ENCODE measurements at regions not wholly inside any gene's neighbourhood (a gene's known extent, or its start where the extent isn't known, plus 50 kb on each side); places are given as distances from the start of the nearest gene placed in this dataset.

DNA sequence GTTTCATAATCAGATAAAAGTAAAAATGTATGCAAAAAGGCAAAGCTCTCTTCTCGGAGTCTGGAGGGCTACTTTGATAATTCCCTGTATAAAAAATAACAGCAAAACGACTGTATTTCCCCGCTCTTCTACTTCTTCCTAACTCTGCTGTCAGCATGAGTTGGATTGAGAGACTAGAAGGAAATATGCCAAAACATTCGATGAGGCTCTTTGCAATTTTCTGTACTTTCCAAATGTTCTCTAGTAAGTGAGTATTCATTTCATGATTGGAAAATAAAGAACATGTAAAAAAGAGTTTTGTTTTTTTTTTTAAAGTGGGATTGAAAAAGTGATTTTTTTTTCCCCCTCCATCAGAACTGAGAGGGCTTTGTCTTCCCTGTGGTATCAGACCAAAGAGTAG, 677.5 kb downstream of the ACTL7B start:
- TF ChIP-seq, protein P1, sequence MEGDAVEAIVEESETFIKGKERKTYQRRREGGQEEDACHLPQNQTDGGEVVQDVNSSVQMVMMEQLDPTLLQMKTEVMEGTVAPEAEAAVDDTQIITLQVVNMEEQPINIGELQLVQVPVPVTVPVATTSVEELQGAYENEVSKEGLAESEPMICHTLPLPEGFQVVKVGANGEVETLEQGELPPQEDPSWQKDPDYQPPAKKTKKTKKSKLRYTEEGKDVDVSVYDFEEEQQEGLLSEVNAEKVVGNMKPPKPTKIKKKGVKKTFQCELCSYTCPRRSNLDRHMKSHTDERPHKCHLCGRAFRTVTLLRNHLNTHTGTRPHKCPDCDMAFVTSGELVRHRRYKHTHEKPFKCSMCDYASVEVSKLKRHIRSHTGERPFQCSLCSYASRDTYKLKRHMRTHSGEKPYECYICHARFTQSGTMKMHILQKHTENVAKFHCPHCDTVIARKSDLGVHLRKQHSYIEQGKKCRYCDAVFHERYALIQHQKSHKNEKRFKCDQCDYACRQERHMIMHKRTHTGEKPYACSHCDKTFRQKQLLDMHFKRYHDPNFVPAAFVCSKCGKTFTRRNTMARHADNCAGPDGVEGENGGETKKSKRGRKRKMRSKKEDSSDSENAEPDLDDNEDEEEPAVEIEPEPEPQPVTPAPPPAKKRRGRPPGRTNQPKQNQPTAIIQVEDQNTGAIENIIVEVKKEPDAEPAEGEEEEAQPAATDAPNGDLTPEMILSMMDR (IDR thresholded peaks at IDR 0.05; ENCODE audit: borderline replicate concordance, control extremely low read depth, extremely low read depth, insufficient read depth, missing control alignments): no peak
- no peak for DNase-seq (ENCODE audit: low spot score)
- in situ Hi-C loops (cut with MboI; ENCODE audit: low sequenced_read_pairs, unreplicated experiment): no loop called here

DNA sequence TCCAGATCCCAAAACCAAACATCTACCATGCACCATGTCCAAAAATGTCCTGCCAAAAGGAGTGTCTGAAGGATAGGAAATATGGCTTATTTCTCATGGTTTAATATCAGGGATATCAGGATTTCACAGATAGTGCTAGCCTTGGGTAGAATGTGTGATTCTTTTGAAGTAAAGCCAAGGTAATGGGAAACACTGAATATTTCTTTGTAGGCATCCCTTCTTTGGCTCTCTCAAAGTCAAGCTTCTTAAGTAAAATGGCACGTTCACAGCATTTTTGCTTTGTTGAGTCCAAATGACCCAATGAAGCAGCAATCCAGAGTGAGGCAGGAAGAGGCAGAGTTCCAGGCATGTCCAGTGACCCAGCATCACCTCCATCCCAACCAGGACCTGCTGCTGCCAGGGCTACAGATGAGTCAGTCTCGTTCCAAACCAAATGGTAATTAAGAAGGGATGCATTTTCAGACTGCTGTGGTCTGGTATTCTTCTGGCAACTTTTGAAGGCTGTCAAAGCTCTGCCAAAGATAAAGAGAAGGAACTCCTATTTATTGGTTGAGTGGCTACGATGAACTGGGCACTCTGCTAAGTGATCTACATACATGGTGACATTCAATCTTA, 678.8 kb upstream of the KLF4 start:
- in situ Hi-C loops (cut with MboI; ENCODE audit: low sequenced_read_pairs, unreplicated experiment): no loop called here
- no peak for DNase-seq (ENCODE audit: low spot score)
- TF ChIP-seq, protein P1 (IDR thresholded peaks at IDR 0.05; ENCODE audit: borderline replicate concordance, control extremely low read depth, extremely low read depth, insufficient read depth, missing control alignments): no peak

DNA sequence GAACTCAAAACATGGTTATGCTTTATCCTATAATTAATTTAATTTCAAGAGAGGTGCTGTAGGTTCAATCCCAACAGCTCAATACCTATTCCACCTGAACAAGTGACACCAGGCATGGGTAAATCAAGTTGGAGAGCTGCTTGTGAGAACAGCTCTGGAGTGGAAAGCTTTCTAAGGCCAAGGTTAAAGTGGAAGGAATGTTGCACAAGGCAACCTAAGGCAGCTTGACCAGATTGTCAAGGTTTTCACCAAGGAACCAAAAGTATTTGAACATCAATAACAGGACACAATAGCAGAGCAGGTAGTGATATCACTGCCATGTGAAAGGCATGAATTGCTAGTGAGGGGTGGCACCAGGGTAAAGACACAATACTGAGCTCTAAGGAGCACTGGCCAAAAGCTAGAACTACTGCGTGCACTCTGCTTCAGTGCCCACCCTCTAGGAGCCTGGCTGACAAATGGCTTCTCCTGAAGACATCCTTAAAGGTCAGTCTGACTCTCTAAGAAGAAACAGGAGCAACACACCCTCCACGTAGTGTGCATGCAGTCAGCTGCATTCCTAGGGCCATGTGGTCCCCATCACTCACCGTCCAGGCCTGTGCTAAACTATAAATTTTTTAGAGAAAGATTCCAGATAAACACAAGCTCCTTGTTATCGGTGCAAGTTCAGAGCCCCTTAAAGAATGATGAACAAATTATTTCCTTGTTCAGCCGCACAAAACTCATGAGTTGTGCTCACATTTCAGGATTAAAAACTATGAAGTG, 677.7 kb upstream of the KLF4 start:
- in situ Hi-C loops (cut with MboI; ENCODE audit: low sequenced_read_pairs, unreplicated experiment): no loop called here
- no peak for DNase-seq (ENCODE audit: low spot score)
- TF ChIP-seq, protein P1 (IDR thresholded peaks at IDR 0.05; ENCODE audit: borderline replicate concordance, control extremely low read depth, extremely low read depth, insufficient read depth, missing control alignments): no peak

DNA sequence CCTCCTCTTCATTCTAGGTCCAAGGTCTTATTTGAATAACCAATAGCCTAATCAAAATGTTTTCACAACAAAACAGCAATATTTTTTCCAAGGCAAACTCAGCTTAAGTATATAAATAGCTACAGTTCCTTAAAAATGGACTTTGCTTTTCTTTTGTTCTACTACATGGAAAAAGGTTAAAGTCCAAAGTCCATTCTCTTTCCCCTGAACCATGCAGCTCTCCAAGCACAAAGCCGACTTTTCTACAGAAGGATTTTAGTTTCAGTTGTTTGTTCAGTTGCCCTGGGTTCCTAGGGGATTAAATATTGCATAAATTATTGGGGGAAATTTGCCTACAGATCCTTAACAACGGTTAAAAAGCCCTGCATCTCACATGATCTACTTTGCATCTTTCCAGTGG, 677.0 kb upstream of the KLF4 start:
- DNase-seq (ENCODE audit: low spot score): no peak
- in situ Hi-C loops (cut with MboI; ENCODE audit: low sequenced_read_pairs, unreplicated experiment): no loop called here
- TF ChIP-seq, protein P1 (IDR thresholded peaks at IDR 0.05; ENCODE audit: borderline replicate concordance, control extremely low read depth, extremely low read depth, insufficient read depth, missing control alignments): no peak

DNA sequence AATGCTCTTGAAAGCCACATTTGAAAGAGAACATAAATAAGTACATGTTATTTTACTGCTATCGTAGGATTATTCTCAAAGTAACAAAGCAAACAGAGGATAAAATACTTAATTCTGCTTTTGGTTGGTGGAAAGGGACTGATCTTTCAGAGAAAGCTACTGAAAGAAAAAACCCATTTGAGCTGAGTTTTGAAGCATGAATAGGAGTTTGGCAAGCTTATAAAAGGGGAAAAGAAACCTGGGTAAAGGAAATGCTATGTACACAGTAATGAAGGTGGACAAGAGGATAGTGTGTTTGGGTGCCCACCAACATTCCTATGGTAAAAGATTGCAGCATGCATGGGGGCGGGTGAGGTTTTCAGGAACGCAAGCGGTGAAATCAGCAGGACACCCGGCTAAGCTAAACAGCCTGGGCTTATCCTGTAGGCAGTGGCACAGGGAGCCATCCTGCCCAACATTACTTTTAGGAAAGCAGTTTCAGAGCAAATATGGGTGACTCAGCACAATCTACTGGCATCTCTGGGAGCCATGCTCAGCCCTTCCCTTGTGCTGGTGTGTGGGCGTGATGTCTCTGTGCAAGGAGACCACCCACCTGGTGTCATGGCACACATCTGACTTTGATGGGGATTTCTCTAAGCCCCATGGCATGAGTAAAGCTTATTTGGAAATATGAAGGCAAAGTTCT, 673.9 kb upstream of the KLF4 start:
- no peak for DNase-seq (ENCODE audit: low spot score)
- TF ChIP-seq, protein P1 (IDR thresholded peaks at IDR 0.05; ENCODE audit: borderline replicate concordance, control extremely low read depth, extremely low read depth, insufficient read depth, missing control alignments): no peak
- in situ Hi-C loops (cut with MboI; ENCODE audit: low sequenced_read_pairs, unreplicated experiment): no loop called here

DNA sequence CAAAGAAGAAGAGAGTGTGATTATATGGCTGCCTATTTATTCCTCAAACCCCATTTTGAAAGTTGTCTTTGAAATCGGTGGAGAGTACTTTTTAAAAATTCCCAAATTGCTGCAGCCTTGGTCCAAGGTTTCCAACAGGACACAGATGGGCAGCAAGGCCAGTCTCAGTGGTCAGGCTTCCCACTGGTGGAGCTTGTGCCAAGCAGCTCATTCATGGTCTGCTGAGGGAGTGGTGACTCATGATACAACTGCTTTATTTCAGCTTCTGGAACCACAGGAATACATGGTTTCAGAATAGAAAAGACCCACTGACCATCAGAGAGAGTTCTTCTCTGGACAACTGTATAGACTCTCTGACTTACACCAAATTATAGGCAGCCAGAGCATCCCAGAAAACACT, 673.1 kb upstream of the KLF4 start:
- TF ChIP-seq, protein P1 (IDR thresholded peaks at IDR 0.05; ENCODE audit: borderline replicate concordance, control extremely low read depth, extremely low read depth, insufficient read depth, missing control alignments): no peak
- in situ Hi-C loops (cut with MboI; ENCODE audit: low sequenced_read_pairs, unreplicated experiment): no loop called here
- DNase-seq (ENCODE audit: low spot score): no peak
